ENCODE measurements at regions not wholly inside any gene's neighbourhood (a gene's known extent, or its start where the extent isn't known, plus 50 kb on each side); places are given as distances from the start of the nearest gene placed in this dataset.

DNA sequence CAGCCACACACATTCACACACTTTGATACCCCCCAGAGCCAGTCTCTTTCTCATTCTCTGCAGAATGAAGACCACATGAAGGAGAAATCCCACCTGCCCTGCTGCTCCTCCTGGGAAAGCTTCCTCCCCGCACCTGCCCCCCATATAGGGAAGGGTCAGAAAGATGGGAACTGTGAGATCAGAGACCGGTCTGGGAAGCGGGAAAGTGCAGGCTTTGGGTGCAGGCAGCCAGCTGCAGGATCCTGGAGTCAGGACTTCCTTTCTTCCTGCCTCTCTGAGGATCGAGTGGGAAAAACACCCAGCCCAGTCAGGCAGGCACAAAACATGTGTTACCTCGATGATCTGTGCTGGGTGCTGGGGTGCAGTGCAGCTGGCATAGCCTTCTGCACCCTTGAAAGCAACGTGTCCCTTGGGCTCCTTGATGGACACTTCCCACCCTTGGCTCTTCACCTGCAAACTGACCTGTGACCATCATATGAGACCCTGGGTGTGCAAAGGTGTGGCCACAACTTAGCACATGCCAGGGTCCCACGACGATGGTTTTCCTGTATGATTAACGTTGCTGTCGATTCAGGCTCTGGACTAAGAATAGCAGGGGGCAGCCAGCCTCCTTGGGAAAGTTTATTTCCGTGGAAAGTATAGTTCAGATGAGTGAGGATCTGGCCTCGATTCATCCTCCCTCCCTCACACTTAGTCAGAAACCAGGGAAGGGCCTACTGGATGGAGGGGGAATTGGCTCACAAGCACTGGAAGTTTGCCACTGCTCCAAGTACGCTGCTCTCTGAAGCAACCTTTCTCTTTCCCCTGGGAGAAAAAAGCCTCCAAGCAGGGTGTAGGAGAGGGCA, 105.4 kb upstream of the MED13L start:
- no peak overlapping the region for H3K4me3 ChIP-seq (ENCODE audit: low read depth, low read length)
- TF ChIP-seq CTCF (conservative IDR thresholded peaks at IDR 0.05; ENCODE audit: low read depth, low read length): no peak
- DNase-seq (ENCODE audit: low read depth): peak; percentile 62

GRCh38 chr12:116384175-116384574, 106.7 kb upstream of the MED13L start:
- TF ChIP-seq CTCF (conservative IDR thresholded peaks at IDR 0.05; ENCODE audit: low read depth, low read length): no peak
- DNase-seq (ENCODE audit: low read depth): no peak

DNA sequence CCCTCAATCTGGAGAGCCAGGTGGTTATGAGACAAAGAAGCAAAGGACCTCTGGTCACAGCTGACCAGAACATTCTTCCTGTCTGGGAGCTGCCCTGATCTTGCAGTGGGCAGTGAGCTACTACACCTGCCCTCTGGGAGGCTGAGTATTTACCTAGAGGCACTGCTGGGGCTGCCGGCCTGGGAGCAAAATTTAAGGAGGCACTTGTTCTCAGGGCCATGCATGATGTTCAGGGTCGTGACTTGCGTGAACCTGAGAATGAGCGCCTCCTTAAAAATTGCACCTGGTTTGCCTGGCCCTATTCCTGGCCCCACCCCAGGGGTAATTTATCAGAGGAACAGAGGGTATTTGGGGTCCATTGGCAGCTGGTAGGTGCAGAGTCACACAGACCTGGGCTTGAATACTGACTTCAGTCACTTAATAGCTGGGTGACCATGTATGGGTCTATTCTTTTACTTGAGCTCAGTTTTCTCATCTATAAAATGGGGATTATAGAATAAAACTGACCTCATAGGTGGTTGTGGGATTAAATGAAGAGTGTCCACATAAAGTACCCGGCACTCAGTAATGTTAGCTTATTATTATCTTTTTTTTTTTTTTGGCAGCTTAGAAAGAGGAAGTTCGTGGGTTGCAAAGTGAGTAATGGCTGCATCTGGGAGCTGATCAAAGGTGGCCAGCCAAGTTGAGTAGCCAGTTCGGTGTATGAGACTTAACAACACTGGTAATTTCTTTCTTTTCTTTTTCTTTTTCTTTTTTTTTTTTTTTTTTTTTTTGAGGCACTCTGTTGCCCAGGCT, 107.4 kb upstream of the MED13L start:
- no peak for DNase-seq (ENCODE audit: low read depth)
- no peak overlapping the region for H3K4me3 ChIP-seq (ENCODE audit: low read depth, low read length)
- no peak for TF ChIP-seq CTCF (conservative IDR thresholded peaks at IDR 0.05; ENCODE audit: low read depth, low read length)

More at GRCh38 chr12:116384175-116384574, 106.7 kb upstream of the MED13L start:
- no peak overlapping the region for H3K4me3 ChIP-seq (ENCODE audit: low read depth, low read length)

GRCh38 chr12:116385486-116386217, 108.2 kb upstream of the MED13L start:
- DNase-seq (ENCODE audit: low read depth): no peak
- no peak for TF ChIP-seq CTCF (conservative IDR thresholded peaks at IDR 0.05; ENCODE audit: low read depth, low read length)
- no peak overlapping the region for H3K4me3 ChIP-seq (ENCODE audit: low read depth, low read length)

GRCh38 chr12:116389326-116389725, 111.8 kb upstream of the MED13L start:
- no peak overlapping the region for H3K4me3 ChIP-seq (ENCODE audit: low read depth, low read length)
- no peak for DNase-seq (ENCODE audit: low read depth)
- TF ChIP-seq CTCF (conservative IDR thresholded peaks at IDR 0.05; ENCODE audit: low read depth, low read length): no peak

DNA sequence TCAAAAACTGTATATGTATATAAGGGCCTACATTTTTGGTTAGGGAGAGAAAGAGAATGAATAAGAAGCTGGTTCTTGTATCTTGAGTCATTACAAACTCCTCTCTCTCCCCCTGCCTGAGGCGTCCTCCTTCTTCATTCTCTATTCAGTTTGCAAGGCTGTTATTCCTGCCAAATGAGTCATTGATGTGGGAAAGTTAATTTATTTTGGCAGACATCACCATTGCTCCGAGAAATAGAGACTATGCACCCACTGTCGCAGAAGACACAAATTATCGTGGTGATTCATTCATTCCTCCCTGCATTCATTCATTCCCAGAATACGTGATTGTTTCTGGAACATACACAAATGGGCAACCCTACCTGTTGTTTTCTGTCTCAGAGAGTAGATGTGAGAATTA, 112.5 kb upstream of the MED13L start:
- peak; percentile 85 for DNase-seq (ENCODE audit: low read depth)
- TF ChIP-seq CTCF (conservative IDR thresholded peaks at IDR 0.05; ENCODE audit: low read depth, low read length): no peak

More for the DNA sequence above, 112.5 kb upstream of the MED13L start:
- H3K4me3 ChIP-seq (ENCODE audit: low read depth, low read length): no peak overlapping the region
